ENCODE measurements at regions not wholly inside any gene's neighbourhood (a gene's known extent, or its start where the extent isn't known, plus 50 kb on each side); places are given as distances from the start of the nearest gene placed in this dataset.

DNA sequence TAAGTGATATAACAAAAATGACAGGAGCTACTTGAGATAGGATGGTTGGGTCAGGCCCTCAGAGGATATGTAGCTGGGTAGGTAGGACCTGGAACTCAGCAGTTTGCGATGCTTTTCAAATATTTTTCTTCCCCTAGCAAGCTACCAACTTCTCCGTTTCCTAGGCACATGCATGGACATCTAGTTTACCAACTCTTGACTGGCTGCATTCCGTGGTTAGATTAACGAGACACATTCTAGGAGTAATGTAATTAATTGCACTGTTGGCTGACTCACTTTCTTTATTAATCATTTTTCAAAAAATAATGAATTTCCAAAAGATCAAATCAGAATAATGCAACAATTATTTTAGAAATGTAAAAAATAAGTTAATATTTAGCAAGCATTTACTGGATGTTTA, 95.9 kb downstream of the MACIR start:
- TF ChIP-seq POLR2A (IDR thresholded peaks at IDR 0.05; ENCODE audit: low read depth, low read length) (no peak), TAF1 (IDR thresholded peaks at IDR 0.05; ENCODE audit: low read depth, low read length) (no peak), POLR2AphosphoS5 (IDR thresholded peaks at IDR 0.05; ENCODE audit: low read depth, low read length) (no peak), POU2F2 (IDR thresholded peaks at IDR 0.05; ENCODE audit: low read depth, low read length) (no peak)
